Renal pelvis (tissue), 1 donor: ENCODE measurements at regions not wholly inside any gene's neighbourhood (a gene's known extent, or its start where the extent isn't known, plus 50 kb on each side); places are given as distances from the start of the nearest gene placed in this dataset.

Source experiments
- DNase-seq: peaks from one replicate; pipeline ENCODE4 v3.0.0-alpha.2; 2013

GRCh38 chr2:225340923-225341322 is 58.6 kb upstream of the NYAP2 start:
- DNase-seq = no peak

- peak; percentile 14 for DNase-seq
Observed at GRCh38 chr2:225337183-225337582, 62.3 kb upstream of the NYAP2 start.

GRCh38 chr2:225334514-225334913 is 65.0 kb upstream of the NYAP2 start:
- DNase-seq = no peak

GRCh38 chr2:225328192-225328591 is 71.3 kb upstream of the NYAP2 start:
- DNase-seq = no peak

- DNase-seq = no peak
Observed at GRCh38 chr2:225326969-225327368, 72.5 kb upstream of the NYAP2 start.

- no peak for DNase-seq
Observed at GRCh38 chr2:225319872-225320271, 79.6 kb upstream of the NYAP2 start.

- DNase-seq = no peak
Observed at GRCh38 chr2:225318440-225318839, 81.1 kb upstream of the NYAP2 start.

- no peak for DNase-seq
Observed at GRCh38 chr2:225317186-225317585, 82.3 kb upstream of the NYAP2 start.

GRCh38 chr2:225310745-225311144 is 88.8 kb upstream of the NYAP2 start:
- no peak for DNase-seq

- DNase-seq = no peak
Observed at GRCh38 chr2:225309516-225309915, 90.0 kb upstream of the NYAP2 start.

- DNase-seq = no peak
Observed at GRCh38 chr2:225296951-225297350, 102.6 kb upstream of the NYAP2 start.

GRCh38 chr2:225295102-225295501 is 104.4 kb upstream of the NYAP2 start:
- DNase-seq = no peak

- DNase-seq = no peak
Observed at GRCh38 chr2:225293638-225294037, 105.9 kb upstream of the NYAP2 start.

GRCh38 chr2:225290757-225291400 is 108.6 kb upstream of the NYAP2 start:
- no peak for DNase-seq

- DNase-seq = no peak
Observed at GRCh38 chr2:225289659-225290058, 109.9 kb upstream of the NYAP2 start.

- DNase-seq = no peak
Observed at GRCh38 chr2:225288986-225289385, 110.5 kb upstream of the NYAP2 start.

GRCh38 chr2:225282858-225283710 is 116.4 kb upstream of the NYAP2 start:
- DNase-seq = no peak

GRCh38 chr2:225276207-225276606 is 123.3 kb upstream of the NYAP2 start:
- no peak for DNase-seq

GRCh38 chr2:225275443-225275842 is 124.1 kb upstream of the NYAP2 start:
- DNase-seq = no peak

- DNase-seq = no peak
Observed at GRCh38 chr2:225274751-225275150, 124.8 kb upstream of the NYAP2 start.

GRCh38 chr2:225272173-225272572 is 127.3 kb upstream of the NYAP2 start:
- no peak for DNase-seq

GRCh38 chr2:225270861-225271260 is 128.6 kb upstream of the NYAP2 start:
- no peak for DNase-seq

- no peak for DNase-seq
Observed at GRCh38 chr2:225270053-225270452, 129.5 kb upstream of the NYAP2 start.

- DNase-seq = no peak
Observed at GRCh38 chr2:225254363-225254762, 145.1 kb upstream of the NYAP2 start.
